Ishikawa (cell line): ENCODE measurements at regions not wholly inside any gene's neighbourhood (a gene's known extent, or its start where the extent isn't known, plus 50 kb on each side); places are given as distances from the start of the nearest gene placed in this dataset.

Experiments used
- CEBPB ChIP-seq: IDR thresholded peaks from 2 replicates; pipeline ENCODE4 v1.6.1; 2012
- CREB1 ChIP-seq: IDR thresholded peaks from 2 replicates; pipeline ENCODE4 v1.6.1; 2012; ENCODE audit warnings: low read depth
- EGR1 ChIP-seq: IDR thresholded peaks from 2 replicates; pipeline ENCODE4 v1.6.1; 2012
- EP300 ChIP-seq: IDR thresholded peaks from 2 replicates; pipeline ENCODE4 v1.6.1; 2012; ENCODE audit warnings: borderline replicate concordance
- FOXM1 ChIP-seq: IDR thresholded peaks from 2 replicates; pipeline ENCODE4 v1.6.1; 2012; ENCODE audit warnings: low read depth, borderline replicate concordance
- MAX ChIP-seq: IDR thresholded peaks from 2 replicates; pipeline ENCODE4 v1.6.1; 2012
- NFIC ChIP-seq: IDR thresholded peaks from 2 replicates; pipeline ENCODE4 v1.6.1; 2012
- RAD21 ChIP-seq: IDR thresholded peaks from 2 replicates; pipeline ENCODE4 v1.6.1; 2012; ENCODE audit warnings: low read depth
- REST ChIP-seq: IDR thresholded peaks from 2 replicates; pipeline ENCODE4 v1.6.1; 2012; ENCODE audit warnings: low read depth, mild to moderate bottlenecking
- TAF1 ChIP-seq: IDR thresholded peaks from 2 replicates; pipeline ENCODE4 v1.6.1; 2012; ENCODE audit warnings: low read depth, mild to moderate bottlenecking
- USF1 ChIP-seq: IDR thresholded peaks from 2 replicates; pipeline ENCODE4 v1.6.1; 2012
- YY1 ChIP-seq: IDR thresholded peaks from 2 replicates; pipeline ENCODE4 v1.6.1; 2012; ENCODE audit warnings: low read depth

- TF ChIP-seq REST (no peak), YY1 (no peak), EGR1 (no peak), USF1 (no peak), CREB1 (no peak), EP300 (no peak), RAD21 (no peak), FOXM1 (no peak), NFIC (no peak), CEBPB (no peak), MAX (no peak), TAF1 (no peak)
Observed at GRCh38 chr5:163917747-163918146, 412.3 kb downstream of the MAT2B start.
